Spleen (tissue), 7 donors: ENCODE measurements at regions not wholly inside any gene's neighbourhood (a gene's known extent, or its start where the extent isn't known, plus 50 kb on each side); places are given as distances from the start of the nearest gene placed in this dataset.

Experiments used
- POLR2A ChIP-seq, 3 donors: fragments of 450-650 bp; IDR thresholded peaks; one replicate each; pipeline ENCODE4 v1.5.1; 2017; ENCODE audit warnings: antibody characterized with exemption in 3 of 3, mild to moderate bottlenecking in 1 of 3
- TF ChIP-seq, protein P1 (sequence below), 11 experiments: fragments of 200-600 bp in 7 of 11; fragments of 450-650 bp in 4 of 11; sonication (generic) in 4 of 11; IDR thresholded peaks in 8 of 11; conservative IDR thresholded peaks in 3 of 11; 1 replicate in 7 of 11; 2 replicates in 4 of 11; pipeline versions ENCODE4 v1.4.0 to v1.8.0; 2016 to 2021; ENCODE audit warnings: antibody characterized with exemption in 11 of 11, inconsistent platforms in 4 of 11, mild to moderate bottlenecking in 1 of 11
- donor health status: DM: no; HTN: no; CAD: no; lungs with moderate emphysema.
- donor health status: DM: no; HTN: no; CAD: no.
- donor health status: DM: no; HTN: no; CAD: no.

- no peak for TF ChIP-seq POLR2A (IDR thresholded peaks at IDR 0.05)
- TF ChIP-seq, protein P1, sequence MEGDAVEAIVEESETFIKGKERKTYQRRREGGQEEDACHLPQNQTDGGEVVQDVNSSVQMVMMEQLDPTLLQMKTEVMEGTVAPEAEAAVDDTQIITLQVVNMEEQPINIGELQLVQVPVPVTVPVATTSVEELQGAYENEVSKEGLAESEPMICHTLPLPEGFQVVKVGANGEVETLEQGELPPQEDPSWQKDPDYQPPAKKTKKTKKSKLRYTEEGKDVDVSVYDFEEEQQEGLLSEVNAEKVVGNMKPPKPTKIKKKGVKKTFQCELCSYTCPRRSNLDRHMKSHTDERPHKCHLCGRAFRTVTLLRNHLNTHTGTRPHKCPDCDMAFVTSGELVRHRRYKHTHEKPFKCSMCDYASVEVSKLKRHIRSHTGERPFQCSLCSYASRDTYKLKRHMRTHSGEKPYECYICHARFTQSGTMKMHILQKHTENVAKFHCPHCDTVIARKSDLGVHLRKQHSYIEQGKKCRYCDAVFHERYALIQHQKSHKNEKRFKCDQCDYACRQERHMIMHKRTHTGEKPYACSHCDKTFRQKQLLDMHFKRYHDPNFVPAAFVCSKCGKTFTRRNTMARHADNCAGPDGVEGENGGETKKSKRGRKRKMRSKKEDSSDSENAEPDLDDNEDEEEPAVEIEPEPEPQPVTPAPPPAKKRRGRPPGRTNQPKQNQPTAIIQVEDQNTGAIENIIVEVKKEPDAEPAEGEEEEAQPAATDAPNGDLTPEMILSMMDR (IDR thresholded peaks at IDR 0.05 in 8 of 11, conservative IDR thresholded peaks at IDR 0.05 in 3 of 11) = no peak
These were observed 317.0 kb upstream of the ADCY2 start for GRCh38 chr5:7078901-7079300.
